ENCODE measurements at regions not wholly inside any gene's neighbourhood (a gene's known extent, or its start where the extent isn't known, plus 50 kb on each side); places are given as distances from the start of the nearest gene placed in this dataset.

- H3K36me3 ChIP-seq (ENCODE audit: insufficient read depth, low read length, poor library complexity, severe bottlenecking), result no peaks in the 10 kb centered on the region
- intact Hi-C loops (cut with micrococcal nuclease; ENCODE audit: unreplicated experiment), result no loop called here
- CTCF ChIA-PET, result no interaction called here
- H3K4me1 ChIP-seq (ENCODE audit: insufficient read depth, low read length, poor library complexity, severe bottlenecking), result no peaks in the 10 kb centered on the region
- no peak overlapping the region for H3K27ac ChIP-seq (ENCODE audit: low read depth, low read length, poor library complexity, severe bottlenecking)
- TF ChIP-seq CTCF (conservative IDR thresholded peaks at IDR 0.05; ENCODE audit: low read depth, low read length) (no peak), EZH2 (IDR thresholded peaks at IDR 0.05; ENCODE audit: borderline replicate concordance, low read depth, low read length, poor library complexity, severe bottlenecking) (no peak)
- no peak for DNase-seq (ENCODE audit: low spot score)
- no peaks in the 10 kb centered on the region for H3K9me3 ChIP-seq (ENCODE audit: low read depth, low read length, poor library complexity, severe bottlenecking)
- POLR2A ChIA-PET (ENCODE audit: low non-redundant PET), result no interaction called here
- peaks cover 4% of the 10 kb centered on the region for H3K27me3 ChIP-seq (replicated peaks; ENCODE audit: insufficient read depth, low read depth, low read length, poor library complexity)
- no TSS peak for BruUV-seq (replicated peaks)
- no peak overlapping the region for H3K4me3 ChIP-seq (ENCODE audit: low read depth, low read length, poor library complexity, severe bottlenecking)
Measured at GRCh38 chr2:105691947-105692390, 52.7 kb upstream of the NCK2 start.

GRCh38 chr2:105690566-105690965 lies 54.1 kb upstream of the NCK2 start:
- CTCF ChIA-PET, result no interaction called here
- no peaks in the 10 kb centered on the region for H3K9me3 ChIP-seq (ENCODE audit: low read depth, low read length, poor library complexity, severe bottlenecking)
- DNase-seq (ENCODE audit: low spot score), result no peak
- BruUV-seq (replicated peaks), result no TSS peak
- no peaks in the 10 kb centered on the region for H3K27me3 ChIP-seq (replicated peaks; ENCODE audit: insufficient read depth, low read depth, low read length, poor library complexity)
- POLR2A ChIA-PET (ENCODE audit: low non-redundant PET), result no interaction called here
- H3K4me1 ChIP-seq (ENCODE audit: insufficient read depth, low read length, poor library complexity, severe bottlenecking), result no peaks in the 10 kb centered on the region
- TF ChIP-seq EZH2 (IDR thresholded peaks at IDR 0.05; ENCODE audit: borderline replicate concordance, low read depth, low read length, poor library complexity, severe bottlenecking) (no peak), CTCF (conservative IDR thresholded peaks at IDR 0.05; ENCODE audit: low read depth, low read length) (no peak)
- H3K36me3 ChIP-seq (ENCODE audit: insufficient read depth, low read length, poor library complexity, severe bottlenecking), result no peaks in the 10 kb centered on the region
- no peak overlapping the region for H3K27ac ChIP-seq (ENCODE audit: low read depth, low read length, poor library complexity, severe bottlenecking)
- no peak overlapping the region for H3K4me3 ChIP-seq (ENCODE audit: low read depth, low read length, poor library complexity, severe bottlenecking)
- intact Hi-C loops (cut with micrococcal nuclease; ENCODE audit: unreplicated experiment), result no loop called here

- H3K36me3 ChIP-seq (ENCODE audit: insufficient read depth, low read length, poor library complexity, severe bottlenecking), result no peaks in the 10 kb centered on the region
- no peaks in the 10 kb centered on the region for H3K27me3 ChIP-seq (replicated peaks; ENCODE audit: insufficient read depth, low read depth, low read length, poor library complexity)
- TF ChIP-seq EZH2 (IDR thresholded peaks at IDR 0.05; ENCODE audit: borderline replicate concordance, low read depth, low read length, poor library complexity, severe bottlenecking), result no peak
- TF ChIP-seq CTCF (conservative IDR thresholded peaks at IDR 0.05; ENCODE audit: low read depth, low read length), result no peak
- H3K4me3 ChIP-seq (ENCODE audit: low read depth, low read length, poor library complexity, severe bottlenecking), result no peak overlapping the region
- no peaks in the 10 kb centered on the region for H3K4me1 ChIP-seq (ENCODE audit: insufficient read depth, low read length, poor library complexity, severe bottlenecking)
- intact Hi-C loops (cut with micrococcal nuclease; ENCODE audit: unreplicated experiment), result no loop called here
- no peak overlapping the region for H3K27ac ChIP-seq (ENCODE audit: low read depth, low read length, poor library complexity, severe bottlenecking)
- DNase-seq (ENCODE audit: low spot score), result no peak
- CTCF ChIA-PET, result no interaction called here
- H3K9me3 ChIP-seq (ENCODE audit: low read depth, low read length, poor library complexity, severe bottlenecking), result no peaks in the 10 kb centered on the region
- POLR2A ChIA-PET (ENCODE audit: low non-redundant PET), result no interaction called here
- no TSS peak for BruUV-seq (replicated peaks)
Measured at GRCh38 chr2:105689484-105689883, 55.2 kb upstream of the NCK2 start.
